ENCODE measurements at regions not wholly inside any gene's neighbourhood (a gene's known extent, or its start where the extent isn't known, plus 50 kb on each side); places are given as distances from the start of the nearest gene placed in this dataset.

- no peaks in the 10 kb centered on the region for H3K79me2 ChIP-seq (replicated peaks; ENCODE audit: insufficient read depth)
- H3K27ac ChIP-seq (ENCODE audit: low read depth): no peak overlapping the region
- H3K4me1 ChIP-seq (ENCODE audit: insufficient read depth): no peaks in the 10 kb centered on the region
- H3K4me3 ChIP-seq: no peak overlapping the region
- no peak overlapping the region for H3K27ac Mint-ChIP-seq
- peak; percentile 3 for DNase-seq (ENCODE audit: low spot score)
- 0 out of 2 replicates have a peak, but pooled peaks cover 3% of the 10 kb centered on the region for H3K9me2 ChIP-seq (ENCODE audit: insufficient read depth)
- no peak overlapping the region for H3K4me3 Mint-ChIP-seq
- H3K4me2 ChIP-seq: no peak overlapping the region
- H3F3A ChIP-seq (replicated peaks; ENCODE audit: low read depth): no peaks in the 10 kb centered on the region
- peaks cover 80% of the 10 kb centered on the region for H3K9me3 Mint-ChIP-seq
- H3K36me3 ChIP-seq (ENCODE audit: insufficient read depth): no peaks in the 10 kb centered on the region
- ATAC-seq: no peak
- no peaks in the 10 kb centered on the region for H3K4me1 Mint-ChIP-seq
- TF ChIP-seq NANOG (IDR thresholded peaks at IDR 0.05; ENCODE audit: borderline replicate concordance) (no peak), EZH2 (IDR thresholded peaks at IDR 0.05; ENCODE audit: low read depth, unreplicated experiment) (no peak), ZNF331 (CRISPR knock-in tag; IDR thresholded peaks at IDR 0.05; ENCODE audit: low read depth) (no peak), JUNB (IDR thresholded peaks at IDR 0.05; ENCODE audit: unreplicated experiment) (no peak), EZH2phosphoT487 (IDR thresholded peaks at IDR 0.05; ENCODE audit: unreplicated experiment) (no peak), POLR2AphosphoS5 (IDR thresholded peaks at IDR 0.05; ENCODE audit: low read depth) (no peak), ZNF114 (CRISPR knock-in tag; IDR thresholded peaks at IDR 0.05) (no peak), STAT1 (IDR thresholded peaks at IDR 0.05; ENCODE audit: unreplicated experiment) (no peak), CREB1 (CRISPR knock-in tag; IDR thresholded peaks at IDR 0.05; ENCODE audit: low read depth) (no peak), ETS1 (IDR thresholded peaks at IDR 0.05) (no peak), CTCF (conservative IDR thresholded peaks at IDR 0.05; ENCODE audit: low read depth in 2 of 2) (no peak)
- TF ChIP-seq, protein P1, sequence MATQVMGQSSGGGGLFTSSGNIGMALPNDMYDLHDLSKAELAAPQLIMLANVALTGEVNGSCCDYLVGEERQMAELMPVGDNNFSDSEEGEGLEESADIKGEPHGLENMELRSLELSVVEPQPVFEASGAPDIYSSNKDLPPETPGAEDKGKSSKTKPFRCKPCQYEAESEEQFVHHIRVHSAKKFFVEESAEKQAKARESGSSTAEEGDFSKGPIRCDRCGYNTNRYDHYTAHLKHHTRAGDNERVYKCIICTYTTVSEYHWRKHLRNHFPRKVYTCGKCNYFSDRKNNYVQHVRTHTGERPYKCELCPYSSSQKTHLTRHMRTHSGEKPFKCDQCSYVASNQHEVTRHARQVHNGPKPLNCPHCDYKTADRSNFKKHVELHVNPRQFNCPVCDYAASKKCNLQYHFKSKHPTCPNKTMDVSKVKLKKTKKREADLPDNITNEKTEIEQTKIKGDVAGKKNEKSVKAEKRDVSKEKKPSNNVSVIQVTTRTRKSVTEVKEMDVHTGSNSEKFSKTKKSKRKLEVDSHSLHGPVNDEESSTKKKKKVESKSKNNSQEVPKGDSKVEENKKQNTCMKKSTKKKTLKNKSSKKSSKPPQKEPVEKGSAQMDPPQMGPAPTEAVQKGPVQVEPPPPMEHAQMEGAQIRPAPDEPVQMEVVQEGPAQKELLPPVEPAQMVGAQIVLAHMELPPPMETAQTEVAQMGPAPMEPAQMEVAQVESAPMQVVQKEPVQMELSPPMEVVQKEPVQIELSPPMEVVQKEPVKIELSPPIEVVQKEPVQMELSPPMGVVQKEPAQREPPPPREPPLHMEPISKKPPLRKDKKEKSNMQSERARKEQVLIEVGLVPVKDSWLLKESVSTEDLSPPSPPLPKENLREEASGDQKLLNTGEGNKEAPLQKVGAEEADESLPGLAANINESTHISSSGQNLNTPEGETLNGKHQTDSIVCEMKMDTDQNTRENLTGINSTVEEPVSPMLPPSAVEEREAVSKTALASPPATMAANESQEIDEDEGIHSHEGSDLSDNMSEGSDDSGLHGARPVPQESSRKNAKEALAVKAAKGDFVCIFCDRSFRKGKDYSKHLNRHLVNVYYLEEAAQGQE (IDR thresholded peaks at IDR 0.05; ENCODE audit: unreplicated experiment): no peak
- TF ChIP-seq, protein P2, sequence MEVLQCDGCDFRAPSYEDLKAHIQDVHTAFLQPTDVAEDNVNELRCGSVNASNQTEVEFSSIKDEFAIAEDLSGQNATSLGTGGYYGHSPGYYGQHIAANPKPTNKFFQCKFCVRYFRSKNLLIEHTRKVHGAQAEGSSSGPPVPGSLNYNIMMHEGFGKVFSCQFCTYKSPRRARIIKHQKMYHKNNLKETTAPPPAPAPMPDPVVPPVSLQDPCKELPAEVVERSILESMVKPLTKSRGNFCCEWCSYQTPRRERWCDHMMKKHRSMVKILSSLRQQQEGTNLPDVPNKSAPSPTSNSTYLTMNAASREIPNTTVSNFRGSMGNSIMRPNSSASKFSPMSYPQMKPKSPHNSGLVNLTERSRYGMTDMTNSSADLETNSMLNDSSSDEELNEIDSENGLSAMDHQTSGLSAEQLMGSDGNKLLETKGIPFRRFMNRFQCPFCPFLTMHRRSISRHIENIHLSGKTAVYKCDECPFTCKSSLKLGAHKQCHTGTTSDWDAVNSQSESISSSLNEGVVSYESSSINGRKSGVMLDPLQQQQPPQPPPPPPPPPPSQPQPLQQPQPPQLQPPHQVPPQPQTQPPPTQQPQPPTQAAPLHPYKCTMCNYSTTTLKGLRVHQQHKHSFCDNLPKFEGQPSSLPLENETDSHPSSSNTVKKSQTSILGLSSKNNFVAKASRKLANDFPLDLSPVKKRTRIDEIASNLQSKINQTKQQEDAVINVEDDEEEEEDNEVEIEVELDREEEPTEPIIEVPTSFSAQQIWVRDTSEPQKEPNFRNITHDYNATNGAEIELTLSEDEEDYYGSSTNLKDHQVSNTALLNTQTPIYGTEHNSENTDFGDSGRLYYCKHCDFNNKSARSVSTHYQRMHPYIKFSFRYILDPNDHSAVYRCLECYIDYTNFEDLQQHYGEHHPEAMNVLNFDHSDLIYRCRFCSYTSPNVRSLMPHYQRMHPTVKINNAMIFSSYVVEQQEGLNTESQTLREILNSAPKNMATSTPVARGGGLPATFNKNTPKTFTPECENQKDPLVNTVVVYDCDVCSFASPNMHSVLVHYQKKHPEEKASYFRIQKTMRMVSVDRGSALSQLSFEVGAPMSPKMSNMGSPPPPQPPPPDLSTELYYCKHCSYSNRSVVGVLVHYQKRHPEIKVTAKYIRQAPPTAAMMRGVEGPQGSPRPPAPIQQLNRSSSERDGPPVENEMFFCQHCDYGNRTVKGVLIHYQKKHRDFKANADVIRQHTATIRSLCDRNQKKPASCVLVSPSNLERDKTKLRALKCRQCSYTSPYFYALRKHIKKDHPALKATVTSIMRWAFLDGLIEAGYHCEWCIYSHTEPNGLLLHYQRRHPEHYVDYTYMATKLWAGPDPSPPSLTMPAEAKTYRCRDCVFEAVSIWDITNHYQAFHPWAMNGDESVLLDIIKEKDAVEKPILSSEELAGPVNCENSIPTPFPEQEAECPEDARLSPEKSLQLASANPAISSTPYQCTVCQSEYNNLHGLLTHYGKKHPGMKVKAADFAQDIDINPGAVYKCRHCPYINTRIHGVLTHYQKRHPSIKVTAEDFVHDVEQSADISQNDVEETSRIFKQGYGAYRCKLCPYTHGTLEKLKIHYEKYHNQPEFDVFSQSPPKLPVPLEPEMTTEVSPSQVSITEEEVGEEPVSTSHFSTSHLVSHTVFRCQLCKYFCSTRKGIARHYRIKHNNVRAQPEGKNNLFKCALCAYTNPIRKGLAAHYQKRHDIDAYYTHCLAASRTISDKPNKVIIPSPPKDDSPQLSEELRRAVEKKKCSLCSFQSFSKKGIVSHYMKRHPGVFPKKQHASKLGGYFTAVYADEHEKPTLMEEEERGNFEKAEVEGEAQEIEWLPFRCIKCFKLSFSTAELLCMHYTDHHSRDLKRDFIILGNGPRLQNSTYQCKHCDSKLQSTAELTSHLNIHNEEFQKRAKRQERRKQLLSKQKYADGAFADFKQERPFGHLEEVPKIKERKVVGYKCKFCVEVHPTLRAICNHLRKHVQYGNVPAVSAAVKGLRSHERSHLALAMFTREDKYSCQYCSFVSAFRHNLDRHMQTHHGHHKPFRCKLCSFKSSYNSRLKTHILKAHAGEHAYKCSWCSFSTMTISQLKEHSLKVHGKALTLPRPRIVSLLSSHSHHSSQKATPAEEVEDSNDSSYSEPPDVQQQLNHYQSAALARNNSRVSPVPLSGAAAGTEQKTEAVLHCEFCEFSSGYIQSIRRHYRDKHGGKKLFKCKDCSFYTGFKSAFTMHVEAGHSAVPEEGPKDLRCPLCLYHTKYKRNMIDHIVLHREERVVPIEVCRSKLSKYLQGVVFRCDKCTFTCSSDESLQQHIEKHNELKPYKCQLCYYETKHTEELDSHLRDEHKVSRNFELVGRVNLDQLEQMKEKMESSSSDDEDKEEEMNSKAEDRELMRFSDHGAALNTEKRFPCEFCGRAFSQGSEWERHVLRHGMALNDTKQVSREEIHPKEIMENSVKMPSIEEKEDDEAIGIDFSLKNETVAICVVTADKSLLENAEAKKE (CRISPR knock-in tag; IDR thresholded peaks at IDR 0.05): no peak
- H3K27me3 ChIP-seq (ENCODE audit: insufficient read depth): no peaks in the 10 kb centered on the region
- peaks cover 5% of the 10 kb centered on the region for H3K27me3 Mint-ChIP-seq (ENCODE audit: insufficient read depth, low read depth, poor library complexity)
- H2AFZ ChIP-seq: no peak overlapping the region; the same call in 1 of the 2 replicates
- peaks cover 3% of the 10 kb centered on the region; the same call in 1 of the 3 replicates for H3K36me3 Mint-ChIP-seq (ENCODE audit: low read depth)
- H4K20me1 ChIP-seq (replicated peaks; ENCODE audit: insufficient read depth): no peaks in the 10 kb centered on the region
These were observed 130.1 kb upstream of the ZNF91 start for GRCh38 chr19:23525276-23525852.
